ENCODE measurements at regions not wholly inside any gene's neighbourhood (a gene's known extent, or its start where the extent isn't known, plus 50 kb on each side); places are given as distances from the start of the nearest gene placed in this dataset.
"Not testable (repeated sequence)": the region's sequence is repeated elsewhere in the genome, so short reads cannot be mapped to it uniquely, and the experiment has no call there.

GRCh38 chrX:4091046-4091760, 377.8 kb upstream of the PRKX start:
- no peak for DNase-seq (ENCODE audit: low read depth)

- no peak for DNase-seq (ENCODE audit: low read depth)
Measured at GRCh38 chrX:4059893-4060292, 346.4 kb upstream of the PRKX start.

- no peak for DNase-seq (ENCODE audit: low read depth)
Measured at GRCh38 chrX:4043951-4044350, 330.5 kb upstream of the PRKX start.

GRCh38 chrX:4035874-4036273, 322.4 kb upstream of the PRKX start:
- DNase-seq (ENCODE audit: low read depth) = no peak

- DNase-seq (ENCODE audit: low read depth) = no peak
Measured at GRCh38 chrX:4028151-4028550, 314.7 kb upstream of the PRKX start.

GRCh38 chrX:4005281-4005680, 291.8 kb upstream of the PRKX start:
- no peak for DNase-seq (ENCODE audit: low read depth)

- DNase-seq (ENCODE audit: low read depth) = no peak
Measured at GRCh38 chrX:4004822-4005221, 291.4 kb upstream of the PRKX start.

- no peak for DNase-seq (ENCODE audit: low read depth)
Measured at GRCh38 chrX:3994315-3994714, 280.9 kb upstream of the PRKX start.

- no peak for DNase-seq (ENCODE audit: low read depth)
Measured at GRCh38 chrX:3990569-3990968, 277.1 kb upstream of the PRKX start.

GRCh38 chrX:3972104-3972858, 258.8 kb upstream of the PRKX start:
- DNase-seq (ENCODE audit: low read depth) = not testable (repeated sequence)

GRCh38 chrX:3968749-3969148, 255.3 kb upstream of the PRKX start:
- DNase-seq (ENCODE audit: low read depth) = no peak

GRCh38 chrX:3963980-3964379, 250.5 kb upstream of the PRKX start:
- no peak for DNase-seq (ENCODE audit: low read depth)

GRCh38 chrX:3962511-3963311, 249.3 kb upstream of the PRKX start:
- DNase-seq (ENCODE audit: low read depth) = peak; percentile 19

GRCh38 chrX:3960952-3961351, 247.5 kb upstream of the PRKX start:
- no peak for DNase-seq (ENCODE audit: low read depth)

GRCh38 chrX:3951859-3952258, 238.4 kb upstream of the PRKX start:
- DNase-seq (ENCODE audit: low read depth) = no peak

GRCh38 chrX:3950373-3950772, 236.9 kb upstream of the PRKX start:
- DNase-seq (ENCODE audit: low read depth) = no peak

- no peak for DNase-seq (ENCODE audit: low read depth)
Measured at GRCh38 chrX:3943965-3944364, 230.5 kb upstream of the PRKX start.

GRCh38 chrX:3940000-3940610, 226.7 kb upstream of the PRKX start:
- peak; percentile 30 for DNase-seq (ENCODE audit: low read depth)

GRCh38 chrX:3938587-3938986, 225.1 kb upstream of the PRKX start:
- DNase-seq (ENCODE audit: low read depth) = no peak

- DNase-seq (ENCODE audit: low read depth) = not testable (repeated sequence)
Measured at GRCh38 chrX:3935196-3935595, 221.7 kb upstream of the PRKX start.

- not testable (repeated sequence) for DNase-seq (ENCODE audit: low read depth)
Measured at GRCh38 chrX:3920424-3921017, 207.1 kb upstream of the PRKX start.

Measured in ELR (cell line).